ENCODE measurements at regions not wholly inside any gene's neighbourhood (a gene's known extent, or its start where the extent isn't known, plus 50 kb on each side); places are given as distances from the start of the nearest gene placed in this dataset.

DNA sequence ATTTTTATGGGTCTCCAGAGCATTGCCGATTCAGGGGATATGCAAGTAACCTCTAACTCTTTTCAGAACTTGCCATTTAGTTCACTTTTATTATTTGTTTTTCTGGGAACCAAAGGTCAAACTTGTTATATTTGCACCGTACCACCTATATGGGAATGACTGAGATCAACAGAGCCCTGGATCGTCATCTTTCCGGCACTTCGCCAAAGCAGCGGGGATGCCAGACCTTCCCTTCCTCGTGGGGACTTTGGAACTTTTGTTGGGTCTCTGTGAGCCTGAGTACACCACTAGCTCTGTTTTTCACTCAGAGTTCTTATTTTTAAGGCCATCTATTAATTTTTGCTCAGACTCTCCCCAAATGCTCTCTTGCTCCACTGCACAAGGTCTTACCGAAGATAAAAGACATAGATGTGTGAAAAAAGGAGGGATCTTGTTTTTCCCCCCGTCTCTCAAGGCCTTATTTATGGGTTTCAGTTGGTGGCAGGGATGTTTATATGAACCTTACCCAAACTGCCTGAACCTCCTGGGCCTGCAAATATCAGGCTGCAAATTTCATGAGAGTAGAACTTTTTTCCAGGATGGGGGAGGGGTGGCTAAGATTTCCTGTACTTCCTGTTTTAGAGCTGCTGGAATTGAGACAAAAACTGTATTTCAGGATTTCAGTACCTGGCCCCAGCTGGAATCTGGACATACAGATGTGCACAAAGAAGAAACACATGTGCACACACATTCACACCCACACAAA, 350.3 kb downstream of the HRH4 start:
- TF ChIP-seq, protein P1, sequence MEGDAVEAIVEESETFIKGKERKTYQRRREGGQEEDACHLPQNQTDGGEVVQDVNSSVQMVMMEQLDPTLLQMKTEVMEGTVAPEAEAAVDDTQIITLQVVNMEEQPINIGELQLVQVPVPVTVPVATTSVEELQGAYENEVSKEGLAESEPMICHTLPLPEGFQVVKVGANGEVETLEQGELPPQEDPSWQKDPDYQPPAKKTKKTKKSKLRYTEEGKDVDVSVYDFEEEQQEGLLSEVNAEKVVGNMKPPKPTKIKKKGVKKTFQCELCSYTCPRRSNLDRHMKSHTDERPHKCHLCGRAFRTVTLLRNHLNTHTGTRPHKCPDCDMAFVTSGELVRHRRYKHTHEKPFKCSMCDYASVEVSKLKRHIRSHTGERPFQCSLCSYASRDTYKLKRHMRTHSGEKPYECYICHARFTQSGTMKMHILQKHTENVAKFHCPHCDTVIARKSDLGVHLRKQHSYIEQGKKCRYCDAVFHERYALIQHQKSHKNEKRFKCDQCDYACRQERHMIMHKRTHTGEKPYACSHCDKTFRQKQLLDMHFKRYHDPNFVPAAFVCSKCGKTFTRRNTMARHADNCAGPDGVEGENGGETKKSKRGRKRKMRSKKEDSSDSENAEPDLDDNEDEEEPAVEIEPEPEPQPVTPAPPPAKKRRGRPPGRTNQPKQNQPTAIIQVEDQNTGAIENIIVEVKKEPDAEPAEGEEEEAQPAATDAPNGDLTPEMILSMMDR (IDR thresholded peaks at IDR 0.05): no peak
- TF ChIP-seq EZH2 (IDR thresholded peaks at IDR 0.05; ENCODE audit: borderline replicate concordance, insufficient read depth, low read depth, low read length, poor library complexity, severe bottlenecking): no peak

Data from B cell (primary cell).